Thyroid gland (tissue), 4 donors: ENCODE measurements at regions not wholly inside any gene's neighbourhood (a gene's known extent, or its start where the extent isn't known, plus 50 kb on each side); places are given as distances from the start of the nearest gene placed in this dataset.

Source experiments
- CTCF ChIP-seq, 6 experiments: fragments of 200-600 bp in 3 of 6; fragments of 450-650 bp in 3 of 6; sonication (generic) in 3 of 6; IDR thresholded peaks; one replicate each; pipeline ENCODE4 v1.5.1; 2016 to 2019; ENCODE audit warnings: antibody characterized with exemption in 6 of 6, mild to moderate bottlenecking in 2 of 6, inconsistent platforms in 1 of 6, moderate library complexity in 1 of 6
- POLR2A ChIP-seq, 2 donors: fragments of 450-650 bp; IDR thresholded peaks; one replicate each; pipeline ENCODE4 v1.6.1; 2017; ENCODE audit warnings: antibody characterized with exemption in 2 of 2, mild to moderate bottlenecking in 2 of 2, moderate library complexity in 1 of 2

GRCh38 chr6:96279084-96279483 is 242.5 kb upstream of the UFL1 start:
- TF ChIP-seq CTCF (IDR thresholded peaks at IDR 0.05) = no peak
- TF ChIP-seq POLR2A (IDR thresholded peaks at IDR 0.05) = no peak
